Gastroesophageal sphincter (tissue), 3 donors: ENCODE measurements at regions not wholly inside any gene's neighbourhood (a gene's known extent, or its start where the extent isn't known, plus 50 kb on each side); places are given as distances from the start of the nearest gene placed in this dataset.

Experiments
- POLR2A ChIP-seq, 2 donors: fragments of 450-650 bp; IDR thresholded peaks; one replicate each; pipeline ENCODE4 v1.6.1; 2017; ENCODE audit warnings: antibody characterized with exemption in 2 of 2, mild to moderate bottlenecking in 2 of 2, moderate library complexity in 1 of 2
- TF ChIP-seq, protein P1 (sequence below), 4 experiments: fragments of 200-600 bp in 2 of 4; fragments of 450-650 bp in 2 of 4; sonication (generic) in 1 of 4; IDR thresholded peaks; one replicate each; pipeline ENCODE4 v1.5.1; 2017 to 2019; ENCODE audit warnings: antibody characterized with exemption in 4 of 4, mild to moderate bottlenecking in 2 of 4, moderate library complexity in 2 of 4

GRCh38 chr6:106913676-106914280 is 60.8 kb downstream of the CD24 start:
- TF ChIP-seq, protein P1, sequence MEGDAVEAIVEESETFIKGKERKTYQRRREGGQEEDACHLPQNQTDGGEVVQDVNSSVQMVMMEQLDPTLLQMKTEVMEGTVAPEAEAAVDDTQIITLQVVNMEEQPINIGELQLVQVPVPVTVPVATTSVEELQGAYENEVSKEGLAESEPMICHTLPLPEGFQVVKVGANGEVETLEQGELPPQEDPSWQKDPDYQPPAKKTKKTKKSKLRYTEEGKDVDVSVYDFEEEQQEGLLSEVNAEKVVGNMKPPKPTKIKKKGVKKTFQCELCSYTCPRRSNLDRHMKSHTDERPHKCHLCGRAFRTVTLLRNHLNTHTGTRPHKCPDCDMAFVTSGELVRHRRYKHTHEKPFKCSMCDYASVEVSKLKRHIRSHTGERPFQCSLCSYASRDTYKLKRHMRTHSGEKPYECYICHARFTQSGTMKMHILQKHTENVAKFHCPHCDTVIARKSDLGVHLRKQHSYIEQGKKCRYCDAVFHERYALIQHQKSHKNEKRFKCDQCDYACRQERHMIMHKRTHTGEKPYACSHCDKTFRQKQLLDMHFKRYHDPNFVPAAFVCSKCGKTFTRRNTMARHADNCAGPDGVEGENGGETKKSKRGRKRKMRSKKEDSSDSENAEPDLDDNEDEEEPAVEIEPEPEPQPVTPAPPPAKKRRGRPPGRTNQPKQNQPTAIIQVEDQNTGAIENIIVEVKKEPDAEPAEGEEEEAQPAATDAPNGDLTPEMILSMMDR (IDR thresholded peaks at IDR 0.05): no peak
- no peak for TF ChIP-seq POLR2A (IDR thresholded peaks at IDR 0.05)
